CD4-positive, alpha-beta T cell (primary cell): ENCODE measurements at regions not wholly inside any gene's neighbourhood (a gene's known extent, or its start where the extent isn't known, plus 50 kb on each side); places are given as distances from the start of the nearest gene placed in this dataset.

Experiments
- ATAC-seq: fragments of 200-7000 bp; cut with Tn5 transposase; one replicate; pipeline ENCODE4 v1.10.0; 2022; ENCODE audit warnings: mild to moderate bottlenecking; ENCODE audit not compliant: poor library complexity
- CTCF ChIA-PET: fragments of 350-600 bp; sonication (Branson Sonifier 250); formaldehyde crosslinking; loops from one replicate; lab custom pipeline; 2021; ENCODE audit warnings: antibody characterized with exemption, inconsistent platforms; lab: Charles Lee
- POLR2A ChIA-PET: fragments of 350-600 bp; sonication (Branson Sonifier 250); formaldehyde crosslinking; loops from one replicate; lab custom pipeline; 2021; ENCODE audit warnings: antibody characterized with exemption, inconsistent platforms; lab: Charles Lee
- DNase-seq, 14 experiments: peaks; one replicate each; pipeline ENCODE4 v3.0.0-alpha.2; 2013 to 2020; ENCODE audit warnings: mixed read lengths in 2 of 14
- H3K27ac ChIP-seq, 2 donors: one replicate each; pipeline versions ENCODE4 v1.5.1 to v1.7.0; 2013; ENCODE audit warnings: low read length in 2 of 2, low read depth in 1 of 2, mild to moderate bottlenecking in 1 of 2
- H3K27me3 ChIP-seq, 2 experiments: 1 replicate in 1 of 2; 2 replicates in 1 of 2; pipeline versions ENCODE4 v1.6.1 to v1.7.0; 2013; ENCODE audit warnings: low read length in 2 of 2, control low read depth in 1 of 2, mild to moderate bottlenecking in 1 of 2, moderate library complexity in 1 of 2; ENCODE audit not compliant: insufficient read depth in 2 of 2, control insufficient read depth in 1 of 2
- H3K36me3 ChIP-seq: one replicate; pipeline ENCODE4 v1.6.1; 2013; ENCODE audit warnings: low read length, control low read depth; ENCODE audit not compliant: insufficient read depth
- H3K4me1 ChIP-seq: one replicate; pipeline ENCODE4 v1.6.1; 2013; ENCODE audit warnings: low read length, control low read depth; ENCODE audit not compliant: insufficient read depth
- H3K4me3 ChIP-seq: one replicate; pipeline ENCODE4 v1.5.1; 2013; ENCODE audit warnings: mild to moderate bottlenecking, low read length, moderate library complexity
- H3K9me3 ChIP-seq, 2 experiments: 1 replicate in 1 of 2; 2 replicates in 1 of 2; pipeline versions ENCODE4 v1.6.1 to v1.7.0; 2013; ENCODE audit warnings: low read length in 2 of 2, mild to moderate bottlenecking in 2 of 2, control low read depth in 1 of 2, moderate library complexity in 1 of 2; ENCODE audit not compliant: control insufficient read depth in 1 of 2, insufficient read depth in 1 of 2
- H3K27ac Mint-ChIP-seq: one replicate; pipeline ENCODE4 v1.8.0; 2020; ENCODE audit warnings: mixed read lengths
- H3K27me3 Mint-ChIP-seq: one replicate; pipeline ENCODE4 v1.8.0; 2021; ENCODE audit warnings: mixed read lengths
- H3K36me3 Mint-ChIP-seq: one replicate; pipeline ENCODE4 v1.8.0; 2021; ENCODE audit warnings: low read depth, mixed read lengths
- H3K4me1 Mint-ChIP-seq: one replicate; pipeline ENCODE4 v1.8.0; 2021; ENCODE audit warnings: low read depth, mixed read lengths
- H3K4me3 Mint-ChIP-seq: one replicate; pipeline ENCODE4 v1.8.0; 2020; ENCODE audit warnings: mild to moderate bottlenecking, mixed read lengths
- H3K9me3 Mint-ChIP-seq: one replicate; pipeline ENCODE4 v1.8.0; 2020; ENCODE audit warnings: mixed read lengths
- CTCF ChIP-seq: fragments of 200-600 bp; IDR thresholded peaks from one replicate; pipeline ENCODE4 v1.8.0; 2022; ENCODE audit warnings: antibody characterized with exemption, mild to moderate bottlenecking
- intact Hi-C, 2 experiments: fragments of 100-400 bp; cut with DNase I in 1 of 2; cut with micrococcal nuclease in 1 of 2; formaldehyde crosslinking; loops; one replicate each; pipeline versions ENCODE4 v1.15.1 to v1.9.0; 2023 to 2025; cut with DNase I, micrococcal nuclease

GRCh38 chr3:76943671-76944070, 96.2 kb upstream of the ROBO2 start:
- DNase-seq: no peak
- no peaks in the 10 kb centered on the region for H3K4me1 Mint-ChIP-seq
- Histone ChIP-seq H3K9me3 (peaks cover 6 to 10% of the 10 kb centered on the region in 2 experiments), H3K27me3 (no peaks in the 10 kb centered on the region), H3K4me3 (no peak overlapping the region), H3K4me1 (no peaks in the 10 kb centered on the region), H3K27ac (no peak overlapping the region), H3K36me3 (no peaks in the 10 kb centered on the region)
- ATAC-seq: no peak
- H3K4me3 Mint-ChIP-seq: no peak overlapping the region
- H3K36me3 Mint-ChIP-seq: no peaks in the 10 kb centered on the region
- no peak overlapping the region for H3K27ac Mint-ChIP-seq
- H3K9me3 Mint-ChIP-seq: peaks cover 7% of the 10 kb centered on the region
- CTCF ChIA-PET: no interaction called here
- intact Hi-C loops: no loop called here
- no peaks in the 10 kb centered on the region for H3K27me3 Mint-ChIP-seq
- POLR2A ChIA-PET: no interaction called here
- no peak for TF ChIP-seq CTCF

GRCh38 chr3:76949033-76949432, 90.9 kb upstream of the ROBO2 start:
- H3K9me3 ChIP-seq: peaks cover 12 to 16% of the 10 kb centered on the region in 2 experiments
- no peak overlapping the region for H3K4me3 Mint-ChIP-seq
- no peaks in the 10 kb centered on the region for H3K4me1 Mint-ChIP-seq
- POLR2A ChIA-PET: no interaction called here
- peaks cover 8% of the 10 kb centered on the region for H3K9me3 Mint-ChIP-seq
- no peak overlapping the region for H3K27ac Mint-ChIP-seq
- intact Hi-C loops: no loop called here
- no peaks in the 10 kb centered on the region for H3K36me3 Mint-ChIP-seq
- no peaks in the 10 kb centered on the region for H3K27me3 ChIP-seq
- no peaks in the 10 kb centered on the region for H3K4me1 ChIP-seq
- TF ChIP-seq CTCF: no peak
- no peak for DNase-seq
- H3K4me3 ChIP-seq: no peak overlapping the region
- no peak for ATAC-seq
- H3K27me3 Mint-ChIP-seq: no peaks in the 10 kb centered on the region
- CTCF ChIA-PET: no interaction called here
- no peaks in the 10 kb centered on the region for H3K36me3 ChIP-seq
- H3K27ac ChIP-seq: no peak overlapping the region

GRCh38 chr3:76949462-76949861, 90.4 kb upstream of the ROBO2 start:
- no peaks in the 10 kb centered on the region for H3K27me3 Mint-ChIP-seq
- no peak for TF ChIP-seq CTCF
- H3K27ac Mint-ChIP-seq: no peak overlapping the region
- no peak overlapping the region for H3K4me3 ChIP-seq
- CTCF ChIA-PET: no interaction called here
- ATAC-seq (no peak), DNase-seq (no peak)
- H3K4me3 Mint-ChIP-seq: no peak overlapping the region
- no peaks in the 10 kb centered on the region for H3K4me1 Mint-ChIP-seq
- no peak overlapping the region for H3K27ac ChIP-seq
- POLR2A ChIA-PET: no interaction called here
- intact Hi-C loops: no loop called here
- H3K36me3 ChIP-seq: no peaks in the 10 kb centered on the region
- H3K27me3 ChIP-seq: no peaks in the 10 kb centered on the region
- H3K9me3 Mint-ChIP-seq: peaks cover 8% of the 10 kb centered on the region
- no peaks in the 10 kb centered on the region for H3K4me1 ChIP-seq
- peaks cover 12 to 16% of the 10 kb centered on the region in 2 experiments for H3K9me3 ChIP-seq
- H3K36me3 Mint-ChIP-seq: no peaks in the 10 kb centered on the region
